Neuron (in vitro differentiated cells): ENCODE measurements at regions not wholly inside any gene's neighbourhood (a gene's known extent, or its start where the extent isn't known, plus 50 kb on each side); places are given as distances from the start of the nearest gene placed in this dataset.

Source experiments
- H2AFZ ChIP-seq: one replicate; pipeline ENCODE4 v1.6.1; 2013; ENCODE audit warnings: low read depth, mild to moderate bottlenecking, inconsistent platforms, low read length, moderate library complexity
- H3K27me3 ChIP-seq: one replicate; pipeline ENCODE4 v1.6.1; 2013; ENCODE audit warnings: low read length; ENCODE audit not compliant: insufficient read depth
- H3K36me3 ChIP-seq: one replicate; pipeline ENCODE4 v1.6.1; 2013; ENCODE audit warnings: low read length; ENCODE audit not compliant: insufficient read depth
- H3K4me1 ChIP-seq: one replicate; pipeline ENCODE4 v1.6.1; 2013; ENCODE audit warnings: low read length; ENCODE audit not compliant: insufficient read depth
- H3K4me3 ChIP-seq: 2 replicates; pipeline ENCODE4 v1.5.1; 2013; ENCODE audit warnings: mild to moderate bottlenecking, low read length, moderate library complexity
- H3K9me3 ChIP-seq: one replicate; pipeline ENCODE4 v1.6.1; 2013; ENCODE audit warnings: low read length

GRCh38 chr13:26456650-26457049 lies 100.8 kb upstream of the WASF3 start:
- Histone ChIP-seq H2AFZ (no peak overlapping the region), H3K4me3 (no peak overlapping the region), H3K36me3 (no peaks in the 10 kb centered on the region), H3K4me1 (peaks cover 2% of the 10 kb centered on the region), H3K27me3 (peaks cover 3% of the 10 kb centered on the region), H3K9me3 (no peaks in the 10 kb centered on the region)

- Histone ChIP-seq H3K27me3 (peaks cover 3% of the 10 kb centered on the region), H3K4me1 (peaks cover 2% of the 10 kb centered on the region), H3K4me3 (no peak overlapping the region), H3K9me3 (no peaks in the 10 kb centered on the region), H2AFZ (no peak overlapping the region), H3K36me3 (no peaks in the 10 kb centered on the region)
These were observed 100.3 kb upstream of the WASF3 start for GRCh38 chr13:26457212-26457611.

- H3K9me3 ChIP-seq: no peaks in the 10 kb centered on the region
- H3K27me3 ChIP-seq: peaks cover 6% of the 10 kb centered on the region
- peaks cover 2% of the 10 kb centered on the region for H3K4me1 ChIP-seq
- no peak overlapping the region for H2AFZ ChIP-seq
- no peak overlapping the region for H3K4me3 ChIP-seq
- H3K36me3 ChIP-seq: no peaks in the 10 kb centered on the region
These were observed 99.2 kb upstream of the WASF3 start for GRCh38 chr13:26458196-26458749.

GRCh38 chr13:26459276-26460131 lies 98.0 kb upstream of the WASF3 start:
- peaks cover 2% of the 10 kb centered on the region for H3K4me1 ChIP-seq
- H3K27me3 ChIP-seq: peaks cover 6% of the 10 kb centered on the region
- no peak overlapping the region for H3K4me3 ChIP-seq
- H3K36me3 ChIP-seq: no peaks in the 10 kb centered on the region
- H2AFZ ChIP-seq: no peak overlapping the region
- no peaks in the 10 kb centered on the region for H3K9me3 ChIP-seq

GRCh38 chr13:26460648-26461047 lies 96.8 kb upstream of the WASF3 start:
- no peaks in the 10 kb centered on the region for H3K36me3 ChIP-seq
- H3K27me3 ChIP-seq: peaks cover 6% of the 10 kb centered on the region
- no peak overlapping the region for H2AFZ ChIP-seq
- H3K9me3 ChIP-seq: no peaks in the 10 kb centered on the region
- peaks cover 2% of the 10 kb centered on the region for H3K4me1 ChIP-seq
- H3K4me3 ChIP-seq: no peak overlapping the region

GRCh38 chr13:26463296-26463695 lies 94.2 kb upstream of the WASF3 start:
- H3K9me3 ChIP-seq: no peaks in the 10 kb centered on the region
- no peak overlapping the region for H2AFZ ChIP-seq
- H3K4me3 ChIP-seq: no peak overlapping the region
- H3K27me3 ChIP-seq: peaks cover 3% of the 10 kb centered on the region
- H3K36me3 ChIP-seq: no peaks in the 10 kb centered on the region
- peaks cover 2% of the 10 kb centered on the region for H3K4me1 ChIP-seq

- Histone ChIP-seq H3K9me3 (no peaks in the 10 kb centered on the region), H3K4me3 (no peak overlapping the region), H2AFZ (no peak overlapping the region), H3K36me3 (no peaks in the 10 kb centered on the region), H3K4me1 (peaks cover 2% of the 10 kb centered on the region), H3K27me3 (peaks cover 3% of the 10 kb centered on the region)
These were observed 93.6 kb upstream of the WASF3 start for GRCh38 chr13:26463848-26464247.

- Histone ChIP-seq H3K36me3 (no peaks in the 10 kb centered on the region), H3K27me3 (peaks cover 3% of the 10 kb centered on the region), H3K4me3 (no peak overlapping the region), H3K9me3 (no peaks in the 10 kb centered on the region), H2AFZ (no peak overlapping the region), H3K4me1 (peaks cover 2% of the 10 kb centered on the region)
These were observed 92.0 kb upstream of the WASF3 start for GRCh38 chr13:26465514-26465913.

GRCh38 chr13:26465954-26466353 lies 91.5 kb upstream of the WASF3 start:
- Histone ChIP-seq H3K4me1 (no peaks in the 10 kb centered on the region), H2AFZ (no peak overlapping the region), H3K9me3 (no peaks in the 10 kb centered on the region), H3K36me3 (no peaks in the 10 kb centered on the region), H3K4me3 (no peak overlapping the region), H3K27me3 (peaks cover 3% of the 10 kb centered on the region)

GRCh38 chr13:26468265-26468801 lies 89.2 kb upstream of the WASF3 start:
- no peaks in the 10 kb centered on the region for H3K36me3 ChIP-seq
- no peak overlapping the region for H3K4me3 ChIP-seq
- H3K27me3 ChIP-seq: no peaks in the 10 kb centered on the region
- no peaks in the 10 kb centered on the region for H3K4me1 ChIP-seq
- no peak overlapping the region for H2AFZ ChIP-seq
- H3K9me3 ChIP-seq: no peaks in the 10 kb centered on the region

GRCh38 chr13:26469602-26470001 lies 87.9 kb upstream of the WASF3 start:
- H3K4me3 ChIP-seq: no peak overlapping the region
- no peaks in the 10 kb centered on the region for H3K4me1 ChIP-seq
- H3K9me3 ChIP-seq: no peaks in the 10 kb centered on the region
- no peaks in the 10 kb centered on the region for H3K27me3 ChIP-seq
- no peak overlapping the region for H2AFZ ChIP-seq
- H3K36me3 ChIP-seq: no peaks in the 10 kb centered on the region

GRCh38 chr13:26471807-26472206 lies 85.7 kb upstream of the WASF3 start:
- Histone ChIP-seq H3K27me3 (no peaks in the 10 kb centered on the region), H3K4me3 (no peak overlapping the region)

GRCh38 chr13:26473571-26474230 lies 83.8 kb upstream of the WASF3 start:
- Histone ChIP-seq H3K27me3 (no peaks in the 10 kb centered on the region), H3K36me3 (no peaks in the 10 kb centered on the region), H3K9me3 (no peaks in the 10 kb centered on the region), H3K4me3 (no peak overlapping the region), H2AFZ (no peak overlapping the region), H3K4me1 (peaks cover 16% of the 10 kb centered on the region)

More at GRCh38 chr13:26471807-26472206, 85.7 kb upstream of the WASF3 start:
- peaks cover 15% of the 10 kb centered on the region for H3K4me1 ChIP-seq
- H3K9me3 ChIP-seq: no peaks in the 10 kb centered on the region
- no peaks in the 10 kb centered on the region for H3K36me3 ChIP-seq
- H2AFZ ChIP-seq: no peak overlapping the region
